Neural cell (in vitro differentiated cells): ENCODE measurements at regions not wholly inside any gene's neighbourhood (a gene's known extent, or its start where the extent isn't known, plus 50 kb on each side); places are given as distances from the start of the nearest gene placed in this dataset.

ENCODE experiments used
- H2AFZ ChIP-seq: fragments of 200-600, 300-800 bp; sonication (generic), shearing (Covaris generic); 2 replicates; pipeline ENCODE4 v1.6.0; 2014; ENCODE audit warnings: low read depth, mild to moderate bottlenecking, antibody characterized with exemption, low read length, moderate library complexity
- H3F3A ChIP-seq: fragments of 200-600 bp; shearing (Covaris generic); 2 replicates; pipeline ENCODE4 v1.6.1; 2016; ENCODE audit warnings: mild to moderate bottlenecking, moderate library complexity, mixed read lengths, antibody characterized with exemption, low read length; ENCODE audit not compliant: insufficient read depth, poor library complexity, severe bottlenecking
- H3K27ac ChIP-seq: fragments of 200-600, 300-800 bp; sonication (generic), shearing (Covaris generic); 2 replicates; pipeline ENCODE4 v1.5.1; 2014; ENCODE audit warnings: mild to moderate bottlenecking, low read length, moderate library complexity
- H3K27me3 ChIP-seq: fragments of 300-800, 200-600 bp; sonication (generic), shearing (Covaris generic); 2 replicates; pipeline ENCODE4 v1.6.0; 2014; ENCODE audit warnings: mild to moderate bottlenecking, low read depth, low read length, moderate library complexity; ENCODE audit not compliant: insufficient read depth
- H3K36me3 ChIP-seq: fragments of 300-800, 200-600 bp; sonication (generic), shearing (Covaris generic); 2 replicates; pipeline ENCODE4 v1.5.1; 2014; ENCODE audit warnings: mild to moderate bottlenecking, antibody characterized with exemption, low read length, moderate library complexity; ENCODE audit not compliant: insufficient read depth
- H3K4me2 ChIP-seq: fragments of 300-800, 200-600 bp; sonication (generic), shearing (Covaris generic); 2 replicates; pipeline ENCODE4 v1.6.0; 2014; ENCODE audit warnings: mild to moderate bottlenecking, low read length
- H3K4me3 ChIP-seq: fragments of 300-800, 200-600 bp; sonication (generic), shearing (Covaris generic); 2 replicates; pipeline ENCODE4 v1.5.1; 2014; ENCODE audit warnings: mild to moderate bottlenecking, low read length, moderate library complexity
- H3K79me2 ChIP-seq: fragments of 200-600 bp; shearing (Covaris generic); replicated peaks from 2 replicates; pipeline ENCODE4 v1.6.0; 2014; ENCODE audit warnings: mild to moderate bottlenecking, low read length, moderate library complexity; ENCODE audit not compliant: insufficient read depth
- H3K9ac ChIP-seq: fragments of 300-800, 200-600 bp; sonication (generic), shearing (Covaris generic); 2 replicates; pipeline ENCODE4 v1.6.1; 2016; ENCODE audit warnings: mild to moderate bottlenecking, low read length, mixed read lengths
- H3K9me2 ChIP-seq: fragments of 200-600 bp; shearing (Covaris generic); 2 replicates; pipeline ENCODE4 v1.6.1; 2016; ENCODE audit warnings: mild to moderate bottlenecking, low read length, mixed read lengths; ENCODE audit not compliant: insufficient read depth
- H3K9me3 ChIP-seq: fragments of 200-600, 300-800 bp; sonication (generic), shearing (Covaris generic); 2 replicates; pipeline ENCODE4 v1.6.1; 2016; ENCODE audit warnings: mild to moderate bottlenecking, mixed run types, low read length, moderate library complexity, mixed read lengths
- H4K20me1 ChIP-seq: fragments of 200-600 bp; shearing (Covaris generic); 2 replicates; pipeline ENCODE4 v1.6.1; 2016; ENCODE audit warnings: mild to moderate bottlenecking, mixed run types; ENCODE audit not compliant: insufficient read depth
- EP300 ChIP-seq: fragments of 450-650 bp; conservative IDR thresholded peaks from 2 replicates; pipeline ENCODE4 v1.6.1; 2014; ENCODE audit warnings: antibody characterized with exemption, mild to moderate bottlenecking, moderate library complexity; ENCODE audit not compliant: poor library complexity, severe bottlenecking
- EZH2 ChIP-seq: fragments of 200-600, 300-800 bp; shearing (Covaris generic), sonication (generic); IDR thresholded peaks from 2 replicates; pipeline ENCODE4 v1.6.1; 2014; ENCODE audit warnings: antibody characterized with exemption, low read length, borderline replicate concordance, mild to moderate bottlenecking; ENCODE audit not compliant: insufficient read depth, poor library complexity, severe bottlenecking
- MXI1 ChIP-seq: fragments of 450-650 bp; conservative IDR thresholded peaks from 2 replicates; pipeline ENCODE4 v1.6.1; 2014; ENCODE audit warnings: antibody characterized with exemption, mild to moderate bottlenecking; ENCODE audit not compliant: poor library complexity, severe bottlenecking
- POLR2AphosphoS5 ChIP-seq: IDR thresholded peaks from 2 replicates; pipeline ENCODE4 v1.6.1; 2012
- RAD21 ChIP-seq: fragments of 450-650 bp; conservative IDR thresholded peaks from 2 replicates; pipeline ENCODE4 v1.6.1; 2014; ENCODE audit warnings: antibody characterized with exemption, mild to moderate bottlenecking, moderate library complexity
- SMC3 ChIP-seq: fragments of 450-650 bp; conservative IDR thresholded peaks from 2 replicates; pipeline ENCODE4 v1.6.1; 2014; ENCODE audit warnings: antibody characterized with exemption, mild to moderate bottlenecking, moderate library complexity; ENCODE audit not compliant: poor library complexity
- TAF1 ChIP-seq: IDR thresholded peaks from 2 replicates; pipeline ENCODE4 v1.6.1; 2012; ENCODE audit warnings: low read depth
- TF ChIP-seq, protein P1 (sequence below): IDR thresholded peaks from 2 replicates; pipeline ENCODE4 v1.6.1; 2012; ENCODE audit warnings: borderline replicate concordance
- TF ChIP-seq, protein P2 (sequence below): fragments of 450-650 bp; IDR thresholded peaks from 2 replicates; pipeline ENCODE4 v1.5.1; 2014; ENCODE audit warnings: antibody characterized with exemption, mild to moderate bottlenecking, moderate library complexity; ENCODE audit not compliant: poor library complexity, severe bottlenecking

DNA sequence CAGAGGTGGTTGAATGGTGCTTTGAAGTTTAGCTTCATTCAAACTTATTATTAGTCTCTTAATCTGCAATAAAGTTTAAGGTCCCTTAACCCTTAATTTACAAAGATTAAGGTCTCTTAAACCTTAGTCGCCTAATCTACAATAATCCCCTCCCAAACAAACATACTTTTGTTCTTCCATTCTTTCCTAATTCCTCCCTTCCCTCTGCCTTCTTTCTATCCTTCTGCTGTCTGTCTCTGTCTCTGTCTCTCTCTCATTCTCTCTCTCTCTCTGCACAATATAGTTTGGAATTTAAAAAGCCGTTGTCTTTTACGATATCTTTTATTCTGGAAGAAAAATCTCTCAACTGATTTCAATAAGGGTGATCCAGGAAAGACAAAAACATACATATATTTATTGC, 1096.8 kb upstream of the ATXN8OS start:
- H3K4me2 ChIP-seq, result no peak overlapping the region
- TF ChIP-seq POLR2AphosphoS5 (no peak), EZH2 (no peak), TAF1 (no peak), RAD21 (no peak), EP300 (no peak), SMC3 (no peak), MXI1 (no peak)
- TF ChIP-seq, protein P1, sequence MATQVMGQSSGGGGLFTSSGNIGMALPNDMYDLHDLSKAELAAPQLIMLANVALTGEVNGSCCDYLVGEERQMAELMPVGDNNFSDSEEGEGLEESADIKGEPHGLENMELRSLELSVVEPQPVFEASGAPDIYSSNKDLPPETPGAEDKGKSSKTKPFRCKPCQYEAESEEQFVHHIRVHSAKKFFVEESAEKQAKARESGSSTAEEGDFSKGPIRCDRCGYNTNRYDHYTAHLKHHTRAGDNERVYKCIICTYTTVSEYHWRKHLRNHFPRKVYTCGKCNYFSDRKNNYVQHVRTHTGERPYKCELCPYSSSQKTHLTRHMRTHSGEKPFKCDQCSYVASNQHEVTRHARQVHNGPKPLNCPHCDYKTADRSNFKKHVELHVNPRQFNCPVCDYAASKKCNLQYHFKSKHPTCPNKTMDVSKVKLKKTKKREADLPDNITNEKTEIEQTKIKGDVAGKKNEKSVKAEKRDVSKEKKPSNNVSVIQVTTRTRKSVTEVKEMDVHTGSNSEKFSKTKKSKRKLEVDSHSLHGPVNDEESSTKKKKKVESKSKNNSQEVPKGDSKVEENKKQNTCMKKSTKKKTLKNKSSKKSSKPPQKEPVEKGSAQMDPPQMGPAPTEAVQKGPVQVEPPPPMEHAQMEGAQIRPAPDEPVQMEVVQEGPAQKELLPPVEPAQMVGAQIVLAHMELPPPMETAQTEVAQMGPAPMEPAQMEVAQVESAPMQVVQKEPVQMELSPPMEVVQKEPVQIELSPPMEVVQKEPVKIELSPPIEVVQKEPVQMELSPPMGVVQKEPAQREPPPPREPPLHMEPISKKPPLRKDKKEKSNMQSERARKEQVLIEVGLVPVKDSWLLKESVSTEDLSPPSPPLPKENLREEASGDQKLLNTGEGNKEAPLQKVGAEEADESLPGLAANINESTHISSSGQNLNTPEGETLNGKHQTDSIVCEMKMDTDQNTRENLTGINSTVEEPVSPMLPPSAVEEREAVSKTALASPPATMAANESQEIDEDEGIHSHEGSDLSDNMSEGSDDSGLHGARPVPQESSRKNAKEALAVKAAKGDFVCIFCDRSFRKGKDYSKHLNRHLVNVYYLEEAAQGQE, result no peak
- TF ChIP-seq, protein P2, sequence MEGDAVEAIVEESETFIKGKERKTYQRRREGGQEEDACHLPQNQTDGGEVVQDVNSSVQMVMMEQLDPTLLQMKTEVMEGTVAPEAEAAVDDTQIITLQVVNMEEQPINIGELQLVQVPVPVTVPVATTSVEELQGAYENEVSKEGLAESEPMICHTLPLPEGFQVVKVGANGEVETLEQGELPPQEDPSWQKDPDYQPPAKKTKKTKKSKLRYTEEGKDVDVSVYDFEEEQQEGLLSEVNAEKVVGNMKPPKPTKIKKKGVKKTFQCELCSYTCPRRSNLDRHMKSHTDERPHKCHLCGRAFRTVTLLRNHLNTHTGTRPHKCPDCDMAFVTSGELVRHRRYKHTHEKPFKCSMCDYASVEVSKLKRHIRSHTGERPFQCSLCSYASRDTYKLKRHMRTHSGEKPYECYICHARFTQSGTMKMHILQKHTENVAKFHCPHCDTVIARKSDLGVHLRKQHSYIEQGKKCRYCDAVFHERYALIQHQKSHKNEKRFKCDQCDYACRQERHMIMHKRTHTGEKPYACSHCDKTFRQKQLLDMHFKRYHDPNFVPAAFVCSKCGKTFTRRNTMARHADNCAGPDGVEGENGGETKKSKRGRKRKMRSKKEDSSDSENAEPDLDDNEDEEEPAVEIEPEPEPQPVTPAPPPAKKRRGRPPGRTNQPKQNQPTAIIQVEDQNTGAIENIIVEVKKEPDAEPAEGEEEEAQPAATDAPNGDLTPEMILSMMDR, result no peak
- H3K79me2 ChIP-seq, result no peaks in the 10 kb centered on the region
- no peak overlapping the region for H3K4me3 ChIP-seq
- H2AFZ ChIP-seq, result no peak overlapping the region
- no peaks in the 10 kb centered on the region for H3K27me3 ChIP-seq
- H3K27ac ChIP-seq, result no peak overlapping the region
- H3F3A ChIP-seq, result no peaks in the 10 kb centered on the region
- H3K36me3 ChIP-seq, result no peaks in the 10 kb centered on the region
- H3K9me3 ChIP-seq, result no peaks in the 10 kb centered on the region
- no peaks in the 10 kb centered on the region for H3K9me2 ChIP-seq
- no peak overlapping the region for H3K9ac ChIP-seq
- H4K20me1 ChIP-seq, result no peaks in the 10 kb centered on the region

DNA sequence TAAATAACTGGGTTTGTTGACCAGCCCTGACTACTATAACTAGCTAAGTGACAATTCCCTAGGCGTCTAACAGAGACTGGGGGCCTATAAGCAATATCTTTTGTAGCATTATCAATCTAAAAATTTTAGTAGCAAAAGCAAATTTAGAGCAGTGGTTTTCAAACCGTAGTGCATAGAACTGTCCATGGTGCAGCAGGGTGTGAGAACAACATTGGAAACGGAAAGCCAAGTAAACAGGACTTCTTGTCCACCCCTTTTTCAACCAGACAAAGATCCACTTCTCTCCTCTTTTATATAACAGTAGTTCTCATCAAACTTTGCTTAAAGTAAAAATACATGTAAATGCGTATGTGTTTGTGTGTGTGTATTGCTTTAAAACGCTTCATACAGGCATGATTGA, 1099.1 kb upstream of the ATXN8OS start:
- H3K4me3 ChIP-seq, result no peak overlapping the region
- H3K9ac ChIP-seq, result no peak overlapping the region
- H3F3A ChIP-seq, result no peaks in the 10 kb centered on the region
- no peak overlapping the region for H3K27ac ChIP-seq
- no peak for TF ChIP-seq EZH2
- TF ChIP-seq, protein P1, result no peak
- TF ChIP-seq SMC3, result no peak
- no peak for TF ChIP-seq EP300
- no peak for TF ChIP-seq RAD21
- TF ChIP-seq POLR2AphosphoS5, result no peak
- TF ChIP-seq TAF1, result no peak
- TF ChIP-seq MXI1, result no peak
- TF ChIP-seq, protein P2, result no peak
- no peaks in the 10 kb centered on the region for H3K27me3 ChIP-seq
- H4K20me1 ChIP-seq, result no peaks in the 10 kb centered on the region
- H3K9me2 ChIP-seq, result no peaks in the 10 kb centered on the region
- H3K36me3 ChIP-seq, result no peaks in the 10 kb centered on the region
- H3K9me3 ChIP-seq, result no peaks in the 10 kb centered on the region
- H2AFZ ChIP-seq, result no peak overlapping the region
- H3K79me2 ChIP-seq, result no peaks in the 10 kb centered on the region
- H3K4me2 ChIP-seq, result no peak overlapping the region
